Activated CD4-positive, alpha-beta T cell treated with anti-CD3 and anti-CD28 coated beads, Interleukin-2, Interleukin-4, amounts not matched to agents 100 ng/mL and 50 ng/mL, durations not matched to agents 16 hours and 8 hours (primary cell): ENCODE measurements at regions not wholly inside any gene's neighbourhood (a gene's known extent, or its start where the extent isn't known, plus 50 kb on each side); places are given as distances from the start of the nearest gene placed in this dataset.

ENCODE experiments used
- DNase-seq: peaks from one replicate; pipeline ENCODE4 v3.0.0-alpha.2; 2020; ENCODE audit warnings: low spot score

DNA sequence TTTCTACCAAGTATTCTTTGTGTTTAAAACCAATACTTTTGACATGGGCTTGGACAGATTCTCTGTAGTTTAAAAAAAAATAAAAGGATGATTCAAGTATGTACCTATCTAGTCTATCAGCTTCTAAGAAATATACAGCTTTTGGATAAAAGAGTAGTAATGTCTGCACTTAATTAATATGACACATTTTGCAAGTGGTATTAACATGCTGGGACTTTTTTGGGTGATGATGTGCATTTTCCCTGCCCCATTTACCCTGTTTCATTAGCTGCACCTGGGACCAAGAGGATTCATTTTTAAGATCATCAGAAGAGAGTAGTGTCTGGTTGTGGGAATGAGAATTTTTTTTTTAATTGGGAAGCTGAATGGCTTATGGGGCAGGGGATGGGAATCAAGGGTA, 236.2 kb upstream of the KLF14 start:
- DNase-seq, result no peak

DNA sequence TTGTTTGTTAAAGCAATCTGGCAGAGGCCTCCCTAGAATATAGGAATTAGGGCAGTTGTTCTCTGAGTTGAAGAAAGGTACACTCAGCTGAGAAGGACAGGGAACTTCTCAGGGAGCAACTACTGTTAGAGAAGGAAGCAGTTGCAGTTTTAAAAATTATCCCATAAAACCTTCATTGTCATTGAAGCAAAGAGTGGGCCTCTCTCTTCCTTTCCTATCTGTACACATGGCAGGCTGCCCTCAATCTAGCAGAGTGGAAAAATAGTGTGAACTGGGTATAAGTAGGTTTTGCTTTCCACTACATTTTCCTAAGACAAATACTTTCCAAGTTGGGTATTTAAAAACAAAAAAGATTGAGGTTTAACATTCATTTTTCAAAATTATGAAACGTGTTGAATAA, 236.7 kb upstream of the KLF14 start:
- no peak for DNase-seq

DNA sequence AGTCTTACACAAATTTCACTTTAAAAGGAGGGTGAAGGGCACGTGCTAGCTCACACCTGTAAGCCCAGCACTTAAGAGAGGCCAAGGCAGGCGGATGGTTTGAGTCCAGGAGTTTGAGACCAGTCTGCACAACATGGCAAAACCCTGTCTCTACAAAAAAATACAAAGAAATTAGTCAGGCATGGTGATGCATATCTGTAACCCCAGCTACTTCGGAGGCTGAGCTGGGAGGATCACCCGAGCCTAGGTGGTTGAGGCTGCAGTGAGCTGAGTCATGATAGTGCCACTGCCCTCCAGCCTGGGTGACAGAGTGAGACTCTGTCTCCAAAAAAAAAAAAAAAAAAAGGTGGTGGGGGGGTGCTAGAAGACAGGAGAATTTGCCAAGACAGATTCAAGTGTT, 237.3 kb upstream of the KLF14 start:
- DNase-seq, result peak; percentile 86

DNA sequence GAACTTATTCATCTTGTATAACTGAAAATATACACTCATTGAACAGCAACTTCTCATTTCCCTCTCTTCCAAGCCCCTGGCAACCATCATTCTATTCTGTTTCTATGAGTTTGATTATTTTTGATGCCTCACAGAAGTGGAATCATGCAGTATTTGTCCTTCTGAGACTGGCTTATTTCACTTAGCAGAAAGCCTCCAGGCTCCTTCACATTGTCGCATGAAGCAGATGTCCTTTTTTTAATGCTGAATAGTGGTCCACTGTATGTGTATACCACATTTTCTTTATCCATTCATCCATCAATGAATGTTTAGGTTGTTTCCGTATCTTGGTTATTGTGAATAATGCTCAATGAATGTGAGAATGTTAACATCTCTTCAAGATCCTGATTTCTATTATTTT, 238.2 kb upstream of the KLF14 start:
- no peak for DNase-seq

DNA sequence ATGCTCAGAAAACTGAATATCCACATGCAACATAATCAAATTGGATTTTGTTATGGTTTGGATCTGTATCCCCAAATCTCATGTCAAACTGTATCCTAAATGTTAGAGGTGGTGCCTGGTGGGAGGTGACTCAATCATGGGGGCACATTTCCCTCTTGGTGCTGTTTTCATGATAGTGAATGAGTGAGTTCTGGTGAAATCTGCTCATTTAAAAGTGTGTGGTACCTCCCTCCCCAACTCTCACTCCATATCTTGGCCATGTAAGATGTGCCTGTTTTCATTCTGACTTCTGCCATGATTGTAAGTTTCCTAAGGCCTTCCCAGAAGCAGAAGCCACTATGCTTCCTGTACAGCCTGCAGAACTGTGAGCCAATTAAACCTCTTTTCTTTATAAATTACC, 239.6 kb upstream of the KLF14 start:
- DNase-seq, result no peak

DNA sequence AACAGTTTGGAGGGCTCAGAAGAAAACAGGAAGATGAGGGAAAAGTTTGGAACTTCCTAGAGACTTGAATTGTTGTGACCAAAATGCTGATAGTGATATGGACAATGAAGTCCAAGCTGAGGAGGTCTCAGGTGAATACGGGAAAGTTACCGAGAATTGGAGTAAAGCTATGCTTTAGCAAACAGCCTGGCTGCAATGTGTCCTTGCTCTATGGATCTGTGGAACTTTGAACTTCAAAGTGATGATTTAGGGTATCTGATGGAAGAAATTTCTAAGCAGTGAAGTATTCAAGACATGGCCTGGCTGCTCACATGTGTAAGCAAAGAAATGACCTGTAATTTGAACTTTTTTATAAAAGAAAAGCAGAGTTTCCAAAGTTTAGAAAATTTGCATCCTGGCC, 240.2 kb upstream of the KLF14 start:
- no peak for DNase-seq

DNA sequence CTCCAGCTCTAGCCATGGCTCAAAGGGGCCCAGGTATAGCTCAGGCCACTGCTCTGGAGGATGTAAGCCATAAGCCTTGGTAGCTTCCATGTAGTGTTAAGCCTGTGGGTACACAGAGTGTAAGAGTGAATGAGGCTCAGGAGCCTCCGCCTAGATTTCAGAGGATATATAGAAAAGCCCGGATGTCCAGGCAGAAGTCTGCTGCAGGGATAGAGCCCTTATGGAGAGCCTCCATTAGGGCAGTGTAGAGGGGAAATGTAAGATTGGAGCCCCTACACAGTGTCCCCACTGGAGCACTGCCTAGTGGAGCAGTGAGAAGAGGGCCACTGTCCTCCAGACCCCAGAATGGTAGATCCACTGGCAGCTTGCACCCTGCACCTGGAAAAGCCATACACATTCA, 240.8 kb upstream of the KLF14 start:
- no peak for DNase-seq

DNA sequence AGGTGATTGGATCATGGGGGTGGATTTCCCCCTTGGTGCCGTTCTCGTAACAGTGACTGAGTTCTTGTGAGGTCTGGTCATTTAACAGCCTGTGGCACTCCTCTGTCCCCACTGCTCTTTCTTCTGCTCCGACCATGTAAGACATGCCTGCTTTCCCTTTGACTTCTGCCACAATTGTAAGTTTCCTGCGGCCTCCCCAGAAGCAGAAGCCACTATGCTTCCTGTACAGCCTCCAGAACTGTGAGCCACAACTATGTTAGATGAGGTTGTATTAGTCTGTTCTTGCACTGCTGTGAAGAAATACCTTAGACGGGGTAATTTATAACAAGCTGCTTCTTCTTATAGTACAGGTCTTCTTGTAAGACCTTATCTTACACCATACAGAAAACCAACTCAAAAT, 241.7 kb upstream of the KLF14 start:
- no peak for DNase-seq

DNA sequence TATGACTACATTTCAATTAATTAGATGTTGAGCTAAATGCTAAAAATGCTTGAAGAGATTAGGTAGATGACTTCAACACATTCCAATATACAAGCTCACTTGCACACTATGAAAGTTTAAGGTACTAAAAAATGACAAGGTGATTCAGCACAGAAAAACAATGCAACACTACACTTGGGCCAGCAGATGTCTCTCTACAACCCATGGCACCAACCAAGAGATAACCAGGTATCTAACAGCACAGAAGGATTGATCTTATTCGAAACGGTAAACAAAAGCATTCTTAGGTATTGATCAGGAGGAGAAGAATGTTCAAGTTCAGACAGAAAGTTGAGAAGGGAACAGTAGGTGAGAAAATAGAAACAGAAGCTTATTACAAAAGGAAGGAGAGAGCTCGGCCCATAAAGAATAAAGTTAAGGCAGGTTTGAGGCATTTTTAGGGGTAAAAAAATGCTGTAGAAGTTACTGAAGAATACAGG, 248.2 kb upstream of the KLF14 start:
- peak; percentile 68 for DNase-seq

DNA sequence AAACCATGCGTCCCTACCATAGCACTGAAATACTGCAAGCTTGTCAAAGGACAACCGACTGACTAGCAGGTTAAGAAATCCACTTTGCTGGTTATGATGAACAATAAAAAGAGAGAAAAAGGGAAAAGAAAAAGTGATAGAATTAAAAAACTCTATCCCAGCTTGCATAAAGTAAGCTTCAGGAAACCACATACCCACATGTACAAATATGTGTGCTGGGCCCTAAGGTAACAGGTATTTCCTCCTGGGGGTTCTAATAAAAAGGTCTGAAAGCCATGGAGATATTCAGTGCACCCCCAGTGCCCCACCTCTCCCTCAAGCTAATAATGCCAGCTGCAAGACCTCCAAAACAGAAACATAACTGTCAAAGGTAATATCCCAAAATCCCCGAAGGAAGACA, 248.6 kb upstream of the KLF14 start:
- DNase-seq, result no peak

DNA sequence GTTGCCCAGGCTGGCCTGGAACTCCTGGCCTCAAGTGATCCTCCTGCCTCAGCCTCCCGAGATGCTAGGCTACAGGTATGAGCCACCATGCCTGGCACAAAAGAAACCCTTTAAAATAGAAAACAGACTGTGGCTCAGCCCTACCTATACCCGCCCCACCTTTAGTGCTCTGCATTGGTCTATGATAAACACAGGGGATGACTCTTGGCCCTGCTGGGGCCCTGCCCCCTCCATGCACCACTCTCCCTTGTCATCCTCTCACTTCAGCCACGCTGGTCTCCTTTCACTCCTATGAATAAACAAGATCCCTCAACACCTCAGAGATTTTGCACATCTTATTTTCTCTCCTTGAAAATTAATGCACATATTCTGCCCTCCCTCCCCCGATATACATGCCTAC, 251.4 kb upstream of the KLF14 start:
- DNase-seq, result no peak

DNA sequence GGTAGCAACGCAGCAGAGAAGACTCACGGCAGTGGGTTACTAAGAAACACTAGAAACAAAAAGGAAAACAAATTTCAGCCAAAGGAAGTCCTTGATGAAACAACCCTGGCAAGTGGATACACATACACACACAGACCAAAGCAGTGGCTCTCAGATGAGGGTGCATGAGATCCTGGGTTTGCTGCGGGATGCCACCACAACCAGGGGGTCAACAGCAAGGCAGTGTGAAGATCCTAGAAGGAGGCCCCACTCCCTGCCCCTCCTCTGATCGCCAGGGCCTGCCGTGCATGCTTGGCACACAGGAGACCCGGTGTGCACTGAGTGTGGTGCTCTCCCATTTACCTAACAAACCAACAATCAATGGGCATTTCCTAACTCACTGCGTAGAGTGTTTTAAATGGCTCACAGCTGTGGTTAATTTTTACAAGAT, 252.3 kb upstream of the KLF14 start:
- no peak for DNase-seq

DNA sequence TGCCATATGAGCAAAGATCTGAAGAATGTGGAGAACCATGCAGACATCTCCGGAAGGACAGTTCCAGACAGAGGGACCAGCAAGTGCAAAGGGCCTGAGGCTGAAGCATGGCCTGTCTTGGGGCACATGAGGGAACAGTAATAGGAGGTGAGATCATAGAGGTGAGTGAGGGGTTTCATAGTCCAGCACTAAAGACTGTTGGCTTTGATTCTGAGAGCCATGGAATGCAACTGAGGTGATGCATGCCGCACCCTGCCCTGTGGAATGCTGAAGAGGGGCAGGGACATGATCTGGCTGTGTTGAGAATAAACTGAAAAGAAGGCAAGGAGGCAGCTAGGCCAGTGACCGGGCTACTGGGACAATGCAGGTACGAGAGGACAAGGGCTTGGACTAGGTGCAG, 253.1 kb upstream of the KLF14 start:
- no peak for DNase-seq

DNA sequence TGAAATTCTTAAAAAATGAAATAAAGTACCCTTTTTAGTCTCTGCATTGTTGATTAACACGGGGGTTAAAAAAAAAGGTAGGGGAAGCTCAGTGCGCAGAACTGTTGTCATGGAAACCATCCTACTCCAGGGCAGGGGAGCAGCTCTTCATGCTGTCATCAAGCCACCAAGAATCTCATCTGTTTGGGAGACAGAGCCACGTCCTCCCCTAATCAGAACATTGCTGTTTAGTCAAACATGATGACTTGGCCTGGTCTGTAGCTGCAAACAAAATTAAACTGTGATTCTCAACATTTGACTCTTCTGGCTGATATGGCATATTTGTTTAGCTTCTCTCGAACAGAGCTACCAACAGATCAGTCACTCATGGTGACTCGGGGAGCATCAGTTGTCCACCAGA, 254.4 kb upstream of the KLF14 start:
- DNase-seq, result no peak

DNA sequence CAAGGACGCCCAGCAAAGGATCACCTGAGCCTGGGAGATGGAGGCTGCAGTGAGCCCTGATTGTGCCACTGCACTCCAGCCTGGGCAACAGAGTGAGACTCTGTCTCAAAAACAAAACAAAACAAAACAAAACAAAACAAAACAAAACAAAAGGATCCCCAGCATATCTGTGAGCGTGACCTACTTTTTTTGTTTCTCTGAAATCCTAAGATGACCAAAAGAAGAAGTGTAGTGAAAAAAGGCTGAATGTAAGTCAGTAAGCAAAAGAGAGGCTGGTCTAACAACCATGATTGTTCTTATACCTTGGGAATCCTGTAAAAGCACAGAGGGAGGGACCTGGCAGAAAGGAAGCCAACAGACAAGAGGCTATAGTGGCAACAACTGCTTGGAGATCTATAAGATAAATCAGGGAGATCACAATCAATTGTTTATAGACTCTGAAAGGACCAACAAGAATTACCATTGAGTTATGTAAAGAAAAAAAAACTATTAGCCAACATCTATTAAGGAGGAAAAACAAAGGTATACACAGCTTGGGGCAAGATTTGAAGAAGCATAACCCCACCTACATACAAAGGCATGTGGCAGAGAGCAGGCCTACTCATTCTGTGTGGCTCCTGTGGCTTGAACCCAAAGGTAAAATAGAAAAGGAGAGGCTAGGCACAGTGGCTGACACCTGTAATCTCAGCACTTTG, 255.2 kb upstream of the KLF14 start:
- DNase-seq, result no peak

DNA sequence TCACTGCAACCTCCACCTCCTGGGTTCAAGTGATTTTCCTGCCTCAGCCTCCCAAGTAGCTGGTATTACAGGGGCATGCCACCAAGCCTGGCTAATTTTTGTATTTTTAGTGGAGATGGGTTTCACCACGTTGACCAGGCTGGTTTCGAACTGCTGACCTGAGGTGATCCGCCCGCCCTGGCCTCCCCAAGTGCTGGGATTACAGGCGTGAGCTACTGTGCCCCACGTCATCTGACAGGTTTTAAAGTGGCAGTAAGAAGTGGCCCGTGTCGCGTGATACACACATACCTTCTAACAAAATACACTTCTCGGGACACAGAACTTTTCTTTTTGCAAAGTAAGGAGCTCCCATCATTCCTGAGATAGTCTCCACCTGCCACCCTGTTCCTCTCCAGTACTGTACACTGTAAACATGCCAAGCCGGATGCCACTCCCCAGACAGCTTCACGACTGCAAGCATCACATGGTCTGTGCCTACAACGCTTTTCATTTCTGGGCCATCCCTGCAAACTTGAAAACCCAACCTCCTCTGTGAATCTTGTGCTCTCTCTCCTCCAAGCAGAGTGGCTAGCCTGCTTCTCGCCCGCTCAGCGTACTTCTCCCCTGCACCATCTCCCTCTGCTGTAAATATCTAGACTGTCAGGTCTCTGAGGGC, 256.3 kb upstream of the KLF14 start:
- DNase-seq, result no peak

DNA sequence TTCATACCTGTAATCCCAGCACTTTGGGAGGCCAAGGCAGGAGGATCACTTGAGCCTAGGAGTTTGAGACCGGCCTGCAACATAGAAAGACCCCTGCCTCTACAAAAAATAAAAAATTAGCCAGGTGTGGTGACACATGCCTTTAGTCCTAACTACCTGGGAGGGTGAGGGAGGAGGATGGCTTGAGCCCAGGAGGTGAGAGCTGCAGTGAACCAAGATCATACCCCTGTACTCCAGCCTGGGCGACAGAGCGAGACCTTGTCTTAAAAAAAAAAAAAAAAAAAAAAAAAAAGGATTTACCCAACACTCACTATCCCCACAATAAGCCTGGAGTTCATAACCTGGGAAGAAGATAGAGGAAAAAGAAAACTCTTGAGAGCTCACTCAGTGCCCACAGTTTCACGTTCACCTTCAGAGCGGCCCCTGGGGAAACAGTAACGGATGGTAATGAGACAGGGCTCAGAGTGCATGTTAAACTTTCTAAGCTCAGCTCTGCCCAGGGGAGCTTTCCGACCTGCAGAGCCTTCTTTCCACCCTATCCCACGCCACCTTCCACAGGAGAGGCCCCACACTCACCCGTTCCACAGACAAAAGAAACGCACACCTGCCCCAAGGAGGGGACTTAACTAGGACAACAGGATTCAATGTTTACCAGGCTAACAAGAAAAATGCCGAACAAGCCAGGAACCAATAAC, 259.8 kb upstream of the KLF14 start:
- no peak for DNase-seq

DNA sequence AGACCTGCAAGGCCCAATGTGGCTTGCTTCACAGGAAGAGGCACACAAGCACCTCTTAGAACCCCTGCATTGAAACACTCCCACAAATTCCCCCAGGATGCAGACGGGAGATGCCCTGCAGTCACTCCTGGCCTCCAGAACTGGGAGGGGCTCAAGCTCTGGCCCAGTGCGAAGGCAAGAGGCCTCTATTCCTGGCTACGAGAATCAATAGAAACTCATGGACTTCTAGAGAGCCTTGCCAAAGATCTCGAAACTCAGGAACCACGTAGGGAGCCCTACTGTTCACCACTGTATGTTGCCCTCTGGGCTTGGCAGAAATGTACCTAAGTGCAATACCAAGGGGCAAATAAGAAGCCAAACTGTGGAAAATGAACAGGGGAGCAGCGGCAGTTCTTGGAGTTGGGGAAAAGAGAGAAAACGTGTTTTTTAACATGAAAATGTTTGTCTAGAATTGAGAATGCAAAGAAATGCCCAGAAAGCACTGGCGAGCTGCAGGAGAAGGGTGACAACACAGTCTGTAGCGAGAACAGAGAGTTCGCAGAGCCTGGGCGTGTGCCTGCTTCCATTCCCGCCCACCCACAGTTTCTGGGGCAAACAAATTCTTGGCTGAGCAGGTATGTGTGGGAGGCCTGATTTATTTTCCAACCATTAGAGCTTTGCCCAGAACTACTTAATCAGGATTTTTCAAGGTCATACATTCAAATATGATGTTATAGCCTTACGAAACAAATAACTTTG, 260.5 kb upstream of the KLF14 start:
- no peak for DNase-seq

DNA sequence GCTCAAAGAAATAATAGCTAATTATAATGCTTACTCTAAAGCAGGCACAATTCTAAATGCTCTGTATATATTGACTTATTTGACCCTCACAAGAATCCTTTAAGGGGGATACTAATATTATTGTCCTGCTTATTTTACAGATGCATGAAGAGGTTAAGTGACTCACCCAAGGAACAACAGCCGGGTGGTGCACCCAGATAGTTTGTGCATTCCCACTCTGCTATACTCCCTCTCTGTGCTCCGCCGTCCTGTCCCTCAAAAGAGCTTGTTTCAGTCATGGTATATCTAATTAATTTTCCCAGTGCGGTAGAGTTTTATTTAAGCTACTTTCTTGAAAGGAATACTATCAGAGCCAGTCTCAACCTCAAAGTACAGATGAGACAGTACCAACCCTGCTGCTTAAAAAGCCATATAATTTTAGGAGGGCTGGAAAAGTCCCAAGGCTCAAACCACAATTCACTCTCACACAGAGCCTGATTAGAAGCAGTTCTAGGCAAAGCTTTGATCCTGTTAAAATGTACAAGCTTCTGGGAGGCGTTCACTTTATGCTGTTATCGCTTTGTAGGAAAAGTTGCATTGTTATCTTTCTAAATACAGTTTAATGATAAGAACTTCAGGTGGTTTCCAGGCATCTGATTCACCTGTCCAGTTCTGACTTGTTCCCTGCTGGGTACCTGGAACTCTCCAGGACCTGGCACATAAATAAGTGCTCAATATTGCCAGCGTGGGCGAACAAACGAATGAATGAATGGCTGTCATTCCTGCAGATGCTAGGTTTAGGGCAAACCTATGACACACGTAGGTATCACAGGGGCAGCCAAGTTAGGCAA, 261.5 kb upstream of the KLF14 start:
- no peak for DNase-seq

DNA sequence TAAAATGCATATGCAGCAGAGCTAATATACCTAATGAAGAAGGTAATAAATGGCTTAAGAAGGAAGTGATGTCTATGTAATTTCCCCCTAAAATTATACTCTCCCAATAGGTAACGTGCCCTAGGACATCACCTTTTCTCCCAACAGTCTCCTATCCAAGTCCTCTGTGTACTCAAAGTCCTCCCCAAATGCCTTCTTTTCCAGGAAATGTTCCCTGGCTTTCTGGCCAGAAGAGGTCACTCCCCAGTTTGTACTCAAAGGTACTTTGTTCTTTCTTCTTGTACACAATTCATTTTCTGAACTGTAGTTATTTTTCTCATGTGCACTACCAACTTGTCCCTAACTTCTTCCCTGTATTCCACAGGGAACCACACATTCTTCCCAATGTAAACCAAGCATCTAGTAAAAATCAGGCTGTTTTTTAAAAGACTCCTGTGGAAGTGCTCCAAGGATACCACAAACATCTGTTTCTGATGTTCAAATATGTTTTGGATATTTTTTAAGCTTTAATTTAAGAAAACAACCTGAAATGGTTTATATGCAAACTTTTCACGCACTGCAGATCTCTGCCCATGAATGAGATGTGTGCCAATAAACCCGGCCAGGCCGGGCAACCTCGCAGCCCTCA, 262.3 kb upstream of the KLF14 start:
- no peak for DNase-seq

DNA sequence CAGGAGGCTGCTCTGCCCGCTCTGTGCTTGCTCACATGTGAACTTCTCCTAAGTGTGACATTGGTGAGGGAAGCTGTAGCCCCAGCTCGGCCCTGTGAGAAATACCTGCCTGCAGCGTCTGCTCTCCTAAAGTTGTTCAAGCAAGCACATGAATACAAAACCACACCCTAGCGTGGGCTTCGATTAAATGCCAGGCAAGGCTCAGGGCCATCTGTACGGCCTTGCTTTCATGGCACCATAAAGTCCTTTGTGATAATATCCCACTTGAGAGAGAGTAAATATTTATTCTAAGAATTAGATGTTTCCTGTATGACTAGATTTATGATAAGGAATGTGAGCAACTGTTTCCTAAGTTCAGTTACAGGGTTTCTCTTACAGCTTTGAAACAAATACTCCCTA, 262.8 kb upstream of the KLF14 start:
- DNase-seq, result no peak
